BE2C (cell line): ENCODE measurements at regions not wholly inside any gene's neighbourhood (a gene's known extent, or its start where the extent isn't known, plus 50 kb on each side); places are given as distances from the start of the nearest gene placed in this dataset.

ENCODE experiments used
- DNase-seq: peaks from one replicate; pipeline ENCODE4 v3.0.0-alpha.2; 2020
- H3K27me3 ChIP-seq: fragments of 250-450 bp; sonication (Bioruptor Pico); 2 replicates; pipeline ENCODE4 v1.5.1; 2020; ENCODE audit warnings: mild to moderate bottlenecking
- H3K36me3 ChIP-seq: fragments of 250-450 bp; sonication (Bioruptor Pico); 2 replicates; pipeline ENCODE4 v1.5.1; 2020; ENCODE audit warnings: mild to moderate bottlenecking
- H3K4me1 ChIP-seq: fragments of 250-450 bp; sonication (Bioruptor Pico); 2 replicates; pipeline ENCODE4 v1.5.1; 2020
- H3K4me3 ChIP-seq: 2 replicates; pipeline ENCODE4 v1.5.1; 2011; ENCODE audit warnings: low read depth, low read length
- H3K9me3 ChIP-seq: fragments of 250-450 bp; sonication (Bioruptor Pico); 2 replicates; pipeline ENCODE4 v1.5.1; 2020
- CTCF ChIP-seq: IDR thresholded peaks from 2 replicates; pipeline ENCODE4 v1.5.1; 2012; ENCODE audit warnings: mild to moderate bottlenecking, low read depth, low read length

- Histone ChIP-seq H3K4me3 (no peak overlapping the region), H3K27me3 (no peaks in the 10 kb centered on the region), H3K36me3 (no peaks in the 10 kb centered on the region), H3K9me3 (no peaks in the 10 kb centered on the region), H3K4me1 (no peaks in the 10 kb centered on the region)
- TF ChIP-seq CTCF, result no peak
- no peak for DNase-seq
Measured at GRCh38 chr2:9086465-9086864, 83.0 kb upstream of the MBOAT2 start.

- no peak for DNase-seq
- Histone ChIP-seq H3K4me3 (no peak overlapping the region), H3K9me3 (no peaks in the 10 kb centered on the region), H3K27me3 (no peaks in the 10 kb centered on the region), H3K4me1 (no peaks in the 10 kb centered on the region), H3K36me3 (no peaks in the 10 kb centered on the region)
- no peak for TF ChIP-seq CTCF
Measured at GRCh38 chr2:9085353-9085752, 81.9 kb upstream of the MBOAT2 start.

- no peaks in the 10 kb centered on the region for H3K4me1 ChIP-seq
- H3K9me3 ChIP-seq, result no peaks in the 10 kb centered on the region
- no peak for DNase-seq
- H3K27me3 ChIP-seq, result no peaks in the 10 kb centered on the region
- no peak for TF ChIP-seq CTCF
- H3K36me3 ChIP-seq, result no peaks in the 10 kb centered on the region
- H3K4me3 ChIP-seq, result no peak overlapping the region
Measured at GRCh38 chr2:9083287-9083686, 79.8 kb upstream of the MBOAT2 start.

GRCh38 chr2:9082158-9082557 is 78.7 kb upstream of the MBOAT2 start:
- H3K9me3 ChIP-seq, result no peaks in the 10 kb centered on the region
- H3K4me3 ChIP-seq, result no peak overlapping the region
- no peak for DNase-seq
- no peaks in the 10 kb centered on the region for H3K36me3 ChIP-seq
- H3K4me1 ChIP-seq, result 0 out of 2 replicates have a peak, but pooled peaks cover 4% of the 10 kb centered on the region
- no peaks in the 10 kb centered on the region for H3K27me3 ChIP-seq
- TF ChIP-seq CTCF, result no peak

GRCh38 chr2:9081750-9082149 is 78.3 kb upstream of the MBOAT2 start:
- no peaks in the 10 kb centered on the region for H3K9me3 ChIP-seq
- DNase-seq, result no peak
- H3K4me1 ChIP-seq, result 0 out of 2 replicates have a peak, but pooled peaks cover 4% of the 10 kb centered on the region
- H3K36me3 ChIP-seq, result no peaks in the 10 kb centered on the region
- no peak for TF ChIP-seq CTCF
- H3K4me3 ChIP-seq, result no peak overlapping the region
- no peaks in the 10 kb centered on the region for H3K27me3 ChIP-seq

- DNase-seq, result no peak
- Histone ChIP-seq H3K27me3 (no peaks in the 10 kb centered on the region), H3K9me3 (no peaks in the 10 kb centered on the region), H3K36me3 (no peaks in the 10 kb centered on the region), H3K4me3 (no peak overlapping the region), H3K4me1 (0 out of 2 replicates have a peak, but pooled peaks cover 4% of the 10 kb centered on the region)
- no peak for TF ChIP-seq CTCF
Measured at GRCh38 chr2:9078405-9078804, 74.9 kb upstream of the MBOAT2 start.
